D721Med (cell line): ENCODE measurements at regions not wholly inside any gene's neighbourhood (a gene's known extent, or its start where the extent isn't known, plus 50 kb on each side); places are given as distances from the start of the nearest gene placed in this dataset.

Source experiments
- DNase-seq: peaks from one replicate; pipeline ENCODE4 v3.0.0; 2011; ENCODE audit warnings: low spot score; ENCODE audit not compliant: insufficient read length
- FAIRE-seq: peaks from 2 replicates; lab custom pipeline; 2011; peaks lifted over from hg19 to GRCh38; lab: Jason Lieb, UNC
- TF ChIP-seq, protein P1 (sequence below): IDR thresholded peaks from 2 replicates; pipeline ENCODE4 v1.5.1; 2012; ENCODE audit warnings: mild to moderate bottlenecking, control low read depth; ENCODE audit not compliant: insufficient read depth; ENCODE audit errors: missing control alignments

DNA sequence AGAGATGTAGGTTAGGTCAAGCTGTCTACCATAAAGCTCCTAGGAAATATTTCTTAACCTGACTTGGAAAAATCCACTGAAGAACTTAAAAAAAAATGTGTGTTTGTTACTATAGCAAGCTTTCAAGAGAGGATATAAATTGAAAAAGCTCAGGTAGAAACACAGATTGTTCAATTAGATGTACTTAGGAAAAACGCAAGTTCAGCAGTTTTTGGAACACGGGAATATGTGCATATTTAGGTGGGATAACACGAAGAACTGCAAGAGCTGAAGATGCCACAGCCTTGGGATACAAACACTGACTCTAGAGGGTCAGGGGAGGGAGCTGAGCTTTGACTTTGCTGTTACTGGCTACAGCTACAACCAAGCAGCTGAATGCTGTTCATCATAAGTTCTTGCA lies 77.8 kb upstream of the FSHB start:
- FAIRE-seq, result no peak
- TF ChIP-seq, protein P1, sequence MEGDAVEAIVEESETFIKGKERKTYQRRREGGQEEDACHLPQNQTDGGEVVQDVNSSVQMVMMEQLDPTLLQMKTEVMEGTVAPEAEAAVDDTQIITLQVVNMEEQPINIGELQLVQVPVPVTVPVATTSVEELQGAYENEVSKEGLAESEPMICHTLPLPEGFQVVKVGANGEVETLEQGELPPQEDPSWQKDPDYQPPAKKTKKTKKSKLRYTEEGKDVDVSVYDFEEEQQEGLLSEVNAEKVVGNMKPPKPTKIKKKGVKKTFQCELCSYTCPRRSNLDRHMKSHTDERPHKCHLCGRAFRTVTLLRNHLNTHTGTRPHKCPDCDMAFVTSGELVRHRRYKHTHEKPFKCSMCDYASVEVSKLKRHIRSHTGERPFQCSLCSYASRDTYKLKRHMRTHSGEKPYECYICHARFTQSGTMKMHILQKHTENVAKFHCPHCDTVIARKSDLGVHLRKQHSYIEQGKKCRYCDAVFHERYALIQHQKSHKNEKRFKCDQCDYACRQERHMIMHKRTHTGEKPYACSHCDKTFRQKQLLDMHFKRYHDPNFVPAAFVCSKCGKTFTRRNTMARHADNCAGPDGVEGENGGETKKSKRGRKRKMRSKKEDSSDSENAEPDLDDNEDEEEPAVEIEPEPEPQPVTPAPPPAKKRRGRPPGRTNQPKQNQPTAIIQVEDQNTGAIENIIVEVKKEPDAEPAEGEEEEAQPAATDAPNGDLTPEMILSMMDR, result no peak
- DNase-seq, result no peak

DNA sequence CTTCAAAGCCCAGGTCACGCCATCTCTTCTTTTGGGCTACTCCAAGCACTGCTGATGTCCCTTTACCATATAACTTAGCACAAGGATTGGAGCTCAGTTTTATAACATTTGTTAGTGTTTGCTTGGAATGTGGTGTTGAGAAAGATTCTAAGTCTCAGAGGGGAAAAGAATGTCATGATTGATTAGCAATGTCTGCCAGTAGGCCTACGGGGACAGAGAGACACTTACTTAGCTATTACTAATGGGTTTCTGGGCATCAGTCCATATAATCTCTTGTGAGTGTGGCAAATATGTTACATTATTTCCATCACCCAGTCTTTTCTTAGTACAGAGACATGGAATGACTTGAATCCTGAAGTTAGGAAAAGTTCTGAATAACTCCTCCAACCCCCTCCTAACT lies 75.4 kb upstream of the FSHB start:
- TF ChIP-seq, protein P1, result no peak
- DNase-seq (no peak), FAIRE-seq (no peak)

DNA sequence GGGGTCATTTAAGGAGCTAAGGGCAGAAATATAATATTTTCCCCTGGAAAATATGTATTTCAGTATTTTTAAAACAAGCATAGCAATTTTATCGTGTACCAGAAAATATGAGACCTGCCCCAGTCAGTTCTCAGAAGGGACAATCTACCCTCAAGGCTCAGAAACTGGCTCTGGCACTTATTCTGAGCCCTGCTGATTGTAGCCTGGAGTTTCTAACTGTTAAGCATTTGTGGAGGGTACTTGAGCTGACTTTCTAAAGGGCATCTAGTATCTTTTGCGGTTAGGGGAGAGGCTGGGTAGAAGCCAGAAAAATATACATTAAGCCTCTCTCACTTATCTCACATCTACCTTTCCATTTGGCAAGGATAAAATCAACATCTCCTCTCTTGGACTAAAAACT lies 71.3 kb upstream of the FSHB start:
- no peak for FAIRE-seq
- TF ChIP-seq, protein P1, result no peak

DNA sequence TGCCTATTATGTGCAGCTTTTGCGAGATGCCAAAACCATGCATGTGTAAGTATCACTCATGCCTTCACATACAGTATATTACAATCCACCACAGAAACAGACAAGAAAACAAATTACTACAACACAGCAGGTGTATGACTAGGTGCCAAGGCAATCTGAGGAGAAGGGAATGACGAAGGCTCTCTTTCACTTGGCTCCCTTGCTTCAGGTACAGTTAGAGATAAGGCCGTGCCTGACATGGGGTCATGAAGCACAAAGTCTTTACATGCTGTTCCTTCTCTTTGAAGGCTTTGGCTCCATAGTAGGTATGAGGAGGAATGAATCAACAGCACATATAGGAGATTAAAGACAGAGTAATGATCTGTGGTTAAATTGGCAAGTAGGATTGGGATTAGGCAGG lies 65.2 kb upstream of the FSHB start:
- FAIRE-seq, result peak; percentile 21
- DNase-seq, result no peak
- TF ChIP-seq, protein P1, result no peak

More for the DNA sequence above, 71.3 kb upstream of the FSHB start:
- no peak for DNase-seq

DNA sequence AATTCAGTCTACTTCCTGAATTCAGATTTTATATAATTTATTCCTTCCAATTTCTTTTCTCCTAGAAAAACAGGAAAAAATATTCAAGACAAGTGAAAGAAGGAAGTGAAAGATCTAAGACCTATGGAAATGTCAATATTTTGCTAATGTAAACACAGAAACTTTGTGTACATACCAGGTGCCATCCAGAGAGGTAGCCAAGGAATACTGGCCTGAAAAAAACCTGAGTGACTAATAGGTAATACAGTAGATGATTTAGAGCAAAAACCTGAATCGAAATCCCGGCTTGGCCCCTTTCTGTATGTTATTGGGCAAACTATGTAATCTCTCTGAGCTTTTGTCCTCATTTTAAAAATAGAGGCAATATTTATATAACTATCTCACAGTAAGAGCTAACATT lies 59.2 kb upstream of the FSHB start:
- TF ChIP-seq, protein P1, result no peak
- FAIRE-seq, result no peak

DNA sequence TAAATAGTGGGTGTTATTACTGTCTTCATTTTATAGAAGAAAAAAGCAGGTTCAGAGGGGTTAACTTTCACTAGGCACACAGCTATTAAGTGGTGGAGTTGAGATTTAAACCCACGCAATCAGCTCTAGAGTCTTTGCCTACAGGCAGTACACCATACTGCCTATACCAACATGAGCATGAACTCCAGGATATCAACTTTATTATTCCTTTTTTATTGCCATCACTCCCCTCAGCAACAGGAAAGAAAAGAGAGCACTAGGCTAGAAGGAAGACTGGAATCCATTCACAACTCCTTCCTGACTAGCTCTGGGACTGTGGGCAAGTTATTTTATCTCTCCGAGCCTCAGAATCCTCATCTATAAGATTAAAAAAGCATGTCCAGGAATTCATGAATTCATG lies 58.7 kb upstream of the FSHB start:
- DNase-seq, result no peak
- FAIRE-seq, result no peak
- TF ChIP-seq, protein P1, result no peak

More for the DNA sequence above, 59.2 kb upstream of the FSHB start:
- no peak for DNase-seq

DNA sequence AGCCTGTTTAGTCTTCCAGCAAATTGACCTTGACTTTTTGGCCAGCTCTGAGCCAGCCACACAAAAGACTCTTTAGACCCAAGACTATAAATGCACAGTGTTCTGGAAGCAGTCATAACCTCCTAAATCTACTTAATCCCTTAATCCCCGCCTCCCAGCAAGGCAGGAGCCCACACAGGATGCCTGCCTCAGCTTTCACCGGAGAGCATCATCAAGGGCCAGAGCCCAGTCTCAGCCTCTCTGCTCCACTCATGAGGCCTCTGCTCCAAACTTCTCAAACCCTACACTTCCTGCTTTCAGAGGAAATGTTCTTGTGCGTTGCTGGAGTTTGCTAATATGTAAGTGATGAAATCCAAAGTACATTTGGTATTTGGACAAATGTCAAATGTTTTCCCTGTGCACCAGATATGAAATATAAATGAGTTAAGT lies 57.9 kb upstream of the FSHB start:
- no peak for DNase-seq
- FAIRE-seq, result no peak
- TF ChIP-seq, protein P1, result no peak
